ENCODE measurements at regions not wholly inside any gene's neighbourhood (a gene's known extent, or its start where the extent isn't known, plus 50 kb on each side); places are given as distances from the start of the nearest gene placed in this dataset.

- Histone ChIP-seq H3K4me3 (no peak overlapping the region), H3K27ac (no peak overlapping the region), H3K27me3 (no peaks in the 10 kb centered on the region), H3K36me3 (no peaks in the 10 kb centered on the region), H3K4me1 (no peaks in the 10 kb centered on the region), H3K9me3 (no peaks in the 10 kb centered on the region)
- intact Hi-C loops (cut with DNase I), result no loop called here
- no peak for DNase-seq (ENCODE audit: extremely low spot score in 2 of 2)
- TF ChIP-seq POLR2AphosphoS5 (IDR thresholded peaks at IDR 0.05; ENCODE audit: insufficient read depth in 1 of 2, low read depth in 1 of 2), result no peak
- no peak for TF ChIP-seq POLR2A (IDR thresholded peaks at IDR 0.05)
- no peak for TF ChIP-seq CTCF (IDR thresholded peaks at IDR 0.05)
Observed at GRCh38 chr20:55693641-55694040, 311.7 kb downstream of the CBLN4 start.

GRCh38 chr20:55685841-55686240, 319.5 kb downstream of the CBLN4 start:
- no peak overlapping the region for H3K4me3 ChIP-seq
- no peaks in the 10 kb centered on the region for H3K9me3 ChIP-seq
- no peaks in the 10 kb centered on the region for H3K4me1 ChIP-seq
- intact Hi-C loops (cut with DNase I), result no loop called here
- no peak overlapping the region for H3K27ac ChIP-seq
- TF ChIP-seq POLR2A (IDR thresholded peaks at IDR 0.05) (no peak), POLR2AphosphoS5 (IDR thresholded peaks at IDR 0.05; ENCODE audit: insufficient read depth in 1 of 2, low read depth in 1 of 2) (no peak)
- DNase-seq (ENCODE audit: extremely low spot score in 2 of 2), result no peak
- H3K36me3 ChIP-seq, result no peaks in the 10 kb centered on the region
- H3K27me3 ChIP-seq, result no peaks in the 10 kb centered on the region

GRCh38 chr20:55685425-55685824, 319.9 kb downstream of the CBLN4 start:
- Histone ChIP-seq H3K4me1 (no peaks in the 10 kb centered on the region), H3K27ac (no peak overlapping the region), H3K36me3 (no peaks in the 10 kb centered on the region), H3K27me3 (no peaks in the 10 kb centered on the region), H3K4me3 (no peak overlapping the region), H3K9me3 (no peaks in the 10 kb centered on the region)
- intact Hi-C loops (cut with DNase I), result no loop called here
- DNase-seq (ENCODE audit: extremely low spot score in 2 of 2), result no peak
- TF ChIP-seq CTCF (IDR thresholded peaks at IDR 0.05) (no peak), POLR2AphosphoS5 (IDR thresholded peaks at IDR 0.05; ENCODE audit: insufficient read depth in 1 of 2, low read depth in 1 of 2) (no peak), POLR2A (IDR thresholded peaks at IDR 0.05) (no peak)

GRCh38 chr20:55684578-55684977, 320.7 kb downstream of the CBLN4 start:
- no peaks in the 10 kb centered on the region for H3K27me3 ChIP-seq
- no peaks in the 10 kb centered on the region for H3K9me3 ChIP-seq
- DNase-seq (ENCODE audit: extremely low spot score in 2 of 2), result no peak
- no peak overlapping the region for H3K27ac ChIP-seq
- H3K4me1 ChIP-seq, result no peaks in the 10 kb centered on the region
- no peak for TF ChIP-seq CTCF (IDR thresholded peaks at IDR 0.05)
- intact Hi-C loops (cut with DNase I), result no loop called here
- H3K4me3 ChIP-seq, result no peak overlapping the region
- H3K36me3 ChIP-seq, result no peaks in the 10 kb centered on the region

- Histone ChIP-seq H3K36me3 (no peaks in the 10 kb centered on the region), H3K9me3 (no peaks in the 10 kb centered on the region), H3K27ac (no peak overlapping the region), H3K4me3 (no peak overlapping the region), H3K4me1 (no peaks in the 10 kb centered on the region), H3K27me3 (no peaks in the 10 kb centered on the region)
- DNase-seq (ENCODE audit: extremely low spot score in 2 of 2), result no peak
- no peak for TF ChIP-seq CTCF (IDR thresholded peaks at IDR 0.05)
- no peak for TF ChIP-seq POLR2A (IDR thresholded peaks at IDR 0.05)
- no peak for TF ChIP-seq POLR2AphosphoS5 (IDR thresholded peaks at IDR 0.05; ENCODE audit: insufficient read depth in 1 of 2, low read depth in 1 of 2)
- intact Hi-C loops (cut with DNase I), result no loop called here
Observed at GRCh38 chr20:55678970-55679667, 326.2 kb downstream of the CBLN4 start.

All from vagina (tissue), 2 donors.